ENCODE measurements at regions not wholly inside any gene's neighbourhood (a gene's known extent, or its start where the extent isn't known, plus 50 kb on each side); places are given as distances from the start of the nearest gene placed in this dataset.

- no peak for DNase-seq (ENCODE audit: low read depth)
Observed at GRCh38 chr22:44591146-44591790, 93.2 kb upstream of the RTL6 start.

- no peak for DNase-seq (ENCODE audit: low read depth)
Observed at GRCh38 chr22:44590291-44590690, 92.3 kb upstream of the RTL6 start.

GRCh38 chr22:44589831-44590230 is 91.8 kb upstream of the RTL6 start:
- no peak for DNase-seq (ENCODE audit: low read depth)

GRCh38 chr22:44588348-44588747 is 90.3 kb upstream of the RTL6 start:
- DNase-seq (ENCODE audit: low read depth), result no peak

GRCh38 chr22:44587737-44588310 is 89.8 kb upstream of the RTL6 start:
- no peak for DNase-seq (ENCODE audit: low read depth)

GRCh38 chr22:44586999-44587736 is 89.1 kb upstream of the RTL6 start:
- no peak for DNase-seq (ENCODE audit: low read depth)

GRCh38 chr22:44586351-44586990 is 88.4 kb upstream of the RTL6 start:
- DNase-seq (ENCODE audit: low read depth), result no peak

GRCh38 chr22:44585559-44586350 is 87.7 kb upstream of the RTL6 start:
- no peak for DNase-seq (ENCODE audit: low read depth)

- no peak for DNase-seq (ENCODE audit: low read depth)
Observed at GRCh38 chr22:44584256-44584902, 86.3 kb upstream of the RTL6 start.

- no peak for DNase-seq (ENCODE audit: low read depth)
Observed at GRCh38 chr22:44583854-44584253, 85.8 kb upstream of the RTL6 start.

- DNase-seq (ENCODE audit: low read depth), result peak; percentile 53
Observed at GRCh38 chr22:44583061-44583760, 85.2 kb upstream of the RTL6 start.

- DNase-seq (ENCODE audit: low read depth), result no peak
Observed at GRCh38 chr22:44582016-44582415, 84.0 kb upstream of the RTL6 start.

- DNase-seq (ENCODE audit: low read depth), result no peak
Observed at GRCh38 chr22:44581096-44581435, 83.0 kb upstream of the RTL6 start.

GRCh38 chr22:44580176-44581095 is 82.4 kb upstream of the RTL6 start:
- DNase-seq (ENCODE audit: low read depth), result no peak

GRCh38 chr22:44578516-44579230 is 80.6 kb upstream of the RTL6 start:
- DNase-seq (ENCODE audit: low read depth), result no peak

- no peak for DNase-seq (ENCODE audit: low read depth)
Observed at GRCh38 chr22:44578110-44578457, 80.1 kb upstream of the RTL6 start.

GRCh38 chr22:44577391-44578109 is 79.5 kb upstream of the RTL6 start:
- no peak for DNase-seq (ENCODE audit: low read depth)

All from Daoy (cell line).